Smooth muscle cell (in vitro differentiated cells): ENCODE measurements at regions not wholly inside any gene's neighbourhood (a gene's known extent, or its start where the extent isn't known, plus 50 kb on each side); places are given as distances from the start of the nearest gene placed in this dataset.

Experiments used
- DNase-seq: peaks from one replicate; lab custom pipeline; 2025; ENCODE audit not compliant: unreplicated experiment; lab: John Stamatoyannopoulos, UW
- H2AFZ ChIP-seq: fragments of 200-600 bp; sonication (generic); 2 replicates; pipeline ENCODE4 v1.6.0; 2016; ENCODE audit warnings: antibody characterized with exemption, low read depth, mild to moderate bottlenecking
- H3F3A ChIP-seq: fragments of 200-600 bp; sonication (generic); 2 replicates; pipeline ENCODE4 v1.6.0; 2017; ENCODE audit warnings: antibody characterized with exemption, low read depth
- H3K27ac ChIP-seq: fragments of 200-600 bp; sonication (generic); 2 replicates; pipeline ENCODE4 v1.5.1; 2016; ENCODE audit warnings: low read depth, mild to moderate bottlenecking
- H3K27me3 ChIP-seq: fragments of 200-600 bp; sonication (generic); 2 replicates; pipeline ENCODE4 v1.6.1; 2016; ENCODE audit warnings: low read depth, mild to moderate bottlenecking
- H3K36me3 ChIP-seq: fragments of 200-600 bp; sonication (generic); 2 replicates; pipeline ENCODE4 v1.5.1; 2016; ENCODE audit warnings: low read depth
- H3K4me1 ChIP-seq: fragments of 200-600 bp; sonication (generic); 2 replicates; pipeline ENCODE4 v1.5.1; 2016; ENCODE audit warnings: low read depth
- H3K4me2 ChIP-seq: fragments of 200-600 bp; sonication (generic); 2 replicates; pipeline ENCODE4 v1.6.0; 2016; ENCODE audit warnings: mild to moderate bottlenecking
- H3K4me3 ChIP-seq: fragments of 200-600 bp; sonication (generic); 2 replicates; pipeline ENCODE4 v1.5.1; 2016; ENCODE audit warnings: mild to moderate bottlenecking
- H3K79me2 ChIP-seq: fragments of 200-600 bp; sonication (generic); 2 replicates; pipeline ENCODE4 v1.6.0; 2016; ENCODE audit warnings: low read depth, mild to moderate bottlenecking
- H3K9ac ChIP-seq: fragments of 200-600 bp; sonication (generic); 2 replicates; pipeline ENCODE4 v1.6.0; 2016; ENCODE audit warnings: low read depth
- H3K9me3 ChIP-seq: fragments of 200-600 bp; sonication (generic); replicated peaks from 2 replicates; pipeline ENCODE4 v1.5.1; 2016; ENCODE audit warnings: low read depth
- H4K20me1 ChIP-seq: fragments of 200-600 bp; sonication (generic); 2 replicates; pipeline ENCODE4 v1.6.0; 2016; ENCODE audit warnings: low read depth
- CTCF ChIP-seq: fragments of 200-600 bp; sonication (generic); IDR thresholded peaks from 2 replicates; pipeline ENCODE4 v1.5.1; 2017; ENCODE audit warnings: borderline replicate concordance, mild to moderate bottlenecking, antibody characterized with exemption; ENCODE audit not compliant: insufficient read depth, poor library complexity, severe bottlenecking
- WGBS: methylation state at CpG from one replicate; pipeline ENCODE4 v1.1.7; 2016; ENCODE audit warnings: low lambda C conversion rate; 5-methylcytosine and 5-hydroxymethylcytosine counted together

DNA sequence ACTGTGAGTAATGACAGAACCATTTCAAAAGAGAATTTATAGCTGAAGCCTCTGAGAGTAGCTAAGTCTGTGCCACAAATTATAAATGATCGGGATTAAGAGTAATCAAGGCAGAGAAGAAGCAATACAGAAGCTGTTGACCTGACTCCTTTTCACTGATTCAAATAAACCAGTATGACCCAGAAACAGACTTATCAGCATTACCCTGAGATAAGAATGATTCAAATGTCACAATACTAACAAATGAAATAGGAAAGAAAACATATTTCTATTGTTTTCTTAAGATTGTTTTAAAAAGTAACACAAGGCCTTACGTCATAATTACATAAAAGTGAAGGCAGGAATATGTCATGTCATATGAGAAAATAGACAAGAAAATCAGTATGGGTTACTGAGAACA is 1534.6 kb downstream of the SI start:
- Histone ChIP-seq H3K4me2 (no peak overlapping the region), H4K20me1 (no peaks in the 10 kb centered on the region), H3K27ac (no peak overlapping the region), H2AFZ (no peak overlapping the region), H3F3A (no peaks in the 10 kb centered on the region), H3K4me3 (no peak overlapping the region), H3K36me3 (no peaks in the 10 kb centered on the region), H3K9ac (no peak overlapping the region), H3K4me1 (no peaks in the 10 kb centered on the region), H3K79me2 (no peaks in the 10 kb centered on the region), H3K27me3 (no peaks in the 10 kb centered on the region), H3K9me3 (no peaks in the 10 kb centered on the region)
- no peak for TF ChIP-seq CTCF
- DNase-seq, result no peak
- WGBS, result 85% methylated on average over 2 of the region's 2 CpGs

GRCh38 chr3:163541629-163542028 is 1536.7 kb downstream of the SI start:
- DNase-seq, result no peak
- no peak overlapping the region for H3K4me3 ChIP-seq
- H3K79me2 ChIP-seq, result no peaks in the 10 kb centered on the region
- no peak overlapping the region for H3K27ac ChIP-seq
- no peak overlapping the region for H3K9ac ChIP-seq
- H3K36me3 ChIP-seq, result no peaks in the 10 kb centered on the region
- H2AFZ ChIP-seq, result no peak overlapping the region
- no peak overlapping the region for H3K4me2 ChIP-seq
- no peak for TF ChIP-seq CTCF
- no peaks in the 10 kb centered on the region for H4K20me1 ChIP-seq
- no peaks in the 10 kb centered on the region for H3K9me3 ChIP-seq
- H3K4me1 ChIP-seq, result no peaks in the 10 kb centered on the region
- 97% methylated on average over 1 of the region's 1 CpG for WGBS
- no peaks in the 10 kb centered on the region for H3F3A ChIP-seq
- no peaks in the 10 kb centered on the region for H3K27me3 ChIP-seq

DNA sequence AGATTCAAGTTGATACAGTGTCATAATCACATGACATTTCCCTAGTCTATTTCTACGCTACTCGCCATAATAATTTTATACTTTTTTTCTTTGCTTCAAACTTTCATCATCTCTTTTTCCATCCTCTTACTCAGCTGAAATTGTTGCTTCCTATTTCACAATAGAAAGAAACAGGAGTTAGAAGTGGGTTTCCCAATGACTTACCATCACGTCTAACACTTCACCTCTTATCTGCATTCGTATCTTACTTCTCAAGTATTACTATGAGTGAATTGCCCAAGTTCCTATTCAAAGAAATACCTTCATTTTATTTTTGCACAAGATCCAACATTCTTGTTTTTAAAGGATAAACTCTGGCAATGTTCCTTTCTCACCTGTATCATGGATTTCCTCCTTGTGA is 1539.9 kb downstream of the SI start:
- no peaks in the 10 kb centered on the region for H3K79me2 ChIP-seq
- no peaks in the 10 kb centered on the region for H3K36me3 ChIP-seq
- no peak overlapping the region for H3K4me2 ChIP-seq
- H3K4me3 ChIP-seq, result no peak overlapping the region
- no peak overlapping the region for H3K27ac ChIP-seq
- no peaks in the 10 kb centered on the region for H3F3A ChIP-seq
- 86% methylated on average over 4 of the region's 4 CpGs for WGBS
- no peaks in the 10 kb centered on the region for H3K27me3 ChIP-seq
- no peak for DNase-seq
- H3K4me1 ChIP-seq, result no peaks in the 10 kb centered on the region
- no peaks in the 10 kb centered on the region for H4K20me1 ChIP-seq
- no peak for TF ChIP-seq CTCF
- no peak overlapping the region for H3K9ac ChIP-seq
- H2AFZ ChIP-seq, result no peak overlapping the region
- no peaks in the 10 kb centered on the region for H3K9me3 ChIP-seq

DNA sequence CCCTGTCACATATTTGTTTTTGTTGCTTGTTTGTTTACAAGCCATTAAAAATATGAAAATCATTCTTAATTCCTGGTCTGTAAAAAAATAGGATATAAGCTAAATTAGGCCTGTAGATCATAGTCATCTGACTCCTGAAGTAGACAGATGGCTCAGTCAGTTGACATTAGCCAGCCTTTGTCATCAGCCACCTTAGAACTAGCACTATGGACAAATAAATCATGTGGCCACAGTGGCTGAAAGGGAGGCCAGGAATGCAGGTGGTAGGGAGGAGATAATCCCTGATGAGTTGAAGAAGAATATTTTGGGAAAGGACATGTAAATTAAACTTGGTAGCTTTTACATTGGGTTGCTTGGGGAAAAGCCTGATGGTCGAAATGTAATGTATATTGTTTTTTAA is 1544.9 kb downstream of the SI start:
- Histone ChIP-seq H3K9me3 (no peaks in the 10 kb centered on the region), H3K4me2 (no peak overlapping the region), H3K27me3 (no peaks in the 10 kb centered on the region), H4K20me1 (no peaks in the 10 kb centered on the region), H3F3A (no peaks in the 10 kb centered on the region), H3K4me1 (no peaks in the 10 kb centered on the region), H3K9ac (no peak overlapping the region), H3K4me3 (no peak overlapping the region), H3K27ac (no peak overlapping the region), H3K36me3 (no peaks in the 10 kb centered on the region), H2AFZ (no peak overlapping the region), H3K79me2 (no peaks in the 10 kb centered on the region)
- TF ChIP-seq CTCF, result no peak
- DNase-seq, result no peak
- 88% methylated on average over 1 of the region's 1 CpG for WGBS
